ENCODE measurements at regions not wholly inside any gene's neighbourhood (a gene's known extent, or its start where the extent isn't known, plus 50 kb on each side); places are given as distances from the start of the nearest gene placed in this dataset.

- H3K27ac ChIP-seq (ENCODE audit: insufficient read depth, low read depth, low read length): no peak overlapping the region
- H3K4me3 ChIP-seq (replicated peaks in 1 of 3; ENCODE audit: insufficient read depth in 1 of 3, low read depth in 1 of 3, low read length in 3 of 3): no peak overlapping the region
- no peak overlapping the region for H3K4me2 ChIP-seq (ENCODE audit: insufficient read depth, low read length)
- DNase-seq (ENCODE audit: low read depth, low spot score) (no peak), FAIRE-seq (no peak)
- no peaks in the 10 kb centered on the region for H3K36me3 ChIP-seq (ENCODE audit: control insufficient read depth in 2 of 2, extremely low read depth in 1 of 2, insufficient read depth in 2 of 2, low read length in 2 of 2)
- no peak overlapping the region for H2AFZ ChIP-seq (ENCODE audit: low read depth, low read length)
- no peaks in the 10 kb centered on the region for H4K20me1 ChIP-seq (replicated peaks; ENCODE audit: control insufficient read depth, extremely low read depth, insufficient read depth, low read length)
- H3K4me1 ChIP-seq (ENCODE audit: control insufficient read depth, extremely low read depth, insufficient read depth, low read length): no peaks in the 10 kb centered on the region
- no peak for TF ChIP-seq GATA2 (IDR thresholded peaks at IDR 0.05; ENCODE audit: insufficient read depth, insufficient read length, low read depth, low read length)
- TF ChIP-seq POLR2A (IDR thresholded peaks at IDR 0.05; ENCODE audit: low read depth, low read length): no peak
- no peak for TF ChIP-seq JUN (IDR thresholded peaks at IDR 0.05; ENCODE audit: borderline replicate concordance, insufficient read depth, insufficient read length, low read depth)
- no peak for TF ChIP-seq FOS (IDR thresholded peaks at IDR 0.05; ENCODE audit: borderline replicate concordance, insufficient read depth, low read length)
- TF ChIP-seq, protein P1, sequence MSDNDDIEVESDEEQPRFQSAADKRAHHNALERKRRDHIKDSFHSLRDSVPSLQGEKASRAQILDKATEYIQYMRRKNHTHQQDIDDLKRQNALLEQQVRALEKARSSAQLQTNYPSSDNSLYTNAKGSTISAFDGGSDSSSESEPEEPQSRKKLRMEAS (IDR thresholded peaks at IDR 0.05; ENCODE audit: insufficient read depth, insufficient read length): no peak
- no peak for TF ChIP-seq POLR2AphosphoS5 (IDR thresholded peaks at IDR 0.05; ENCODE audit: insufficient read depth, low read depth, low read length)
- TF ChIP-seq EZH2 (IDR thresholded peaks at IDR 0.05; ENCODE audit: borderline replicate concordance, low read depth, low read length, severe bottlenecking): no peak
- TF ChIP-seq MYC (IDR thresholded peaks at IDR 0.05; ENCODE audit: low read depth, low read length): no peak
- TF ChIP-seq, protein P2, sequence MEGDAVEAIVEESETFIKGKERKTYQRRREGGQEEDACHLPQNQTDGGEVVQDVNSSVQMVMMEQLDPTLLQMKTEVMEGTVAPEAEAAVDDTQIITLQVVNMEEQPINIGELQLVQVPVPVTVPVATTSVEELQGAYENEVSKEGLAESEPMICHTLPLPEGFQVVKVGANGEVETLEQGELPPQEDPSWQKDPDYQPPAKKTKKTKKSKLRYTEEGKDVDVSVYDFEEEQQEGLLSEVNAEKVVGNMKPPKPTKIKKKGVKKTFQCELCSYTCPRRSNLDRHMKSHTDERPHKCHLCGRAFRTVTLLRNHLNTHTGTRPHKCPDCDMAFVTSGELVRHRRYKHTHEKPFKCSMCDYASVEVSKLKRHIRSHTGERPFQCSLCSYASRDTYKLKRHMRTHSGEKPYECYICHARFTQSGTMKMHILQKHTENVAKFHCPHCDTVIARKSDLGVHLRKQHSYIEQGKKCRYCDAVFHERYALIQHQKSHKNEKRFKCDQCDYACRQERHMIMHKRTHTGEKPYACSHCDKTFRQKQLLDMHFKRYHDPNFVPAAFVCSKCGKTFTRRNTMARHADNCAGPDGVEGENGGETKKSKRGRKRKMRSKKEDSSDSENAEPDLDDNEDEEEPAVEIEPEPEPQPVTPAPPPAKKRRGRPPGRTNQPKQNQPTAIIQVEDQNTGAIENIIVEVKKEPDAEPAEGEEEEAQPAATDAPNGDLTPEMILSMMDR (IDR thresholded peaks at IDR 0.05; ENCODE audit: extremely low read depth in 1 of 2, insufficient read depth in 1 of 2, low read depth in 1 of 2, low read length in 2 of 2): no peak
- intact Hi-C loops (cut with micrococcal nuclease): no loop called here
- H3K27me3 ChIP-seq (ENCODE audit: control insufficient read depth in 2 of 2, insufficient read depth in 2 of 2, low read length in 2 of 2): no peaks in the 10 kb centered on the region
- no peaks in the 10 kb centered on the region for H3K79me2 ChIP-seq (ENCODE audit: control insufficient read depth, insufficient read depth, low read length)
- CTCF ChIA-PET: no interaction called here
- no peaks in the 10 kb centered on the region for H3K9me1 ChIP-seq (replicated peaks; ENCODE audit: control insufficient read depth, extremely low read depth, insufficient read depth, low read length)
- H3K9me3 ChIP-seq (replicated peaks; ENCODE audit: control insufficient read depth, insufficient read depth, low read length): peaks cover 2% of the 10 kb centered on the region
- BruUV-seq (replicated peaks): no TSS peak
- dilution Hi-C loops (cut with MboI; ENCODE audit: extremely low pct_ligation_motif_present, low sequenced_read_pairs): no loop called here
- H3K9ac ChIP-seq (replicated peaks; ENCODE audit: extremely low read depth, insufficient read depth, low read length): no peak overlapping the region
- POLR2A ChIA-PET: no interaction called here
Measured at GRCh38 chr3:26105261-26105660, 315.4 kb downstream of the OXSM start.

Measured in endothelial cell of umbilical vein (primary cell).